GM12891 (cell line): ENCODE measurements at regions not wholly inside any gene's neighbourhood (a gene's known extent, or its start where the extent isn't known, plus 50 kb on each side); places are given as distances from the start of the nearest gene placed in this dataset.

ENCODE experiments used
- POLR2AphosphoS5 ChIP-seq: IDR thresholded peaks from 2 replicates; pipeline ENCODE4 v1.6.1; 2011; ENCODE audit warnings: low read depth, low read length, control low read depth
- POU2F2 ChIP-seq: IDR thresholded peaks from 2 replicates; pipeline ENCODE4 v1.6.1; 2011; ENCODE audit warnings: low read depth, mild to moderate bottlenecking, control low read depth, low read length, moderate library complexity
- SPI1 ChIP-seq: IDR thresholded peaks from 2 replicates; pipeline ENCODE4 v1.6.1; 2011; ENCODE audit warnings: low read depth, low read length, control low read depth
- TAF1 ChIP-seq: IDR thresholded peaks from 2 replicates; pipeline ENCODE4 v1.6.1; 2011; ENCODE audit warnings: low read depth, low read length, control low read depth

DNA sequence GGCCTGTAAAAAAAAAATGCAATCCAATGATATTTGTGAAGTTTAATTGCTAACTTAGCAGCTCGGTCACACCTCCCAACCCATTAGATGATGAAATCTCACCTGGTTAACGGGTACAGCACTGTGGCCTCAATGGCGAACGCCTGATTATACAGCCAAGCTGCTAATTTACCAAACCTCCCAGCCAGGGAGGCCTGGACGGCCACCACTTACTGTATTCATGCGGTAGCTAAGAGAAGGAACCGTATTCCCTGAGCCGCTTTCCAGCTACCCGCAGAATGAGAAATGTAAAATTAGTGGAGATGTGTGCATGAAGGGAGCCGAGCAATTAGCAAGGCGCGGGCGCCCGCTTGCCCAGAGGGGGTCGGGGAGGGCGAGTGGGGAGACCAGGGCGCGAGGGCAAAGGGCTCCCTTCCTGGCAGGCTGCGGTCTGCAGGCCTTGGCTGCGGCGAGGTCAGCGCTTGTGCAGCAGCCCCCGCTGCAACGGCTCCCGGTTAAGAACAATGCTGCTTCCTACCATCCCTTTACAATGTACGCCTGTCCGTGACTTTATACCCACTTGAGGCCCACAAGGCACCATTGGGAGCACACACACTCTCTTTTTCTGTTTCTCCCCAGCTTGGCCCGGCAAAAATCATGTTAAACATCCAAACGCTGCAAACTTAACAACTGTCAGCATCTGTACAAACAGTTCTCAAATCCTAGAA lies 70.4 kb upstream of the TBCA start:
- TF ChIP-seq POLR2AphosphoS5 = no peak
- TF ChIP-seq SPI1 = no peak
- TF ChIP-seq POU2F2 = no peak
- no peak for TF ChIP-seq TAF1
